HG02678 (cell line): ENCODE measurements at regions not wholly inside any gene's neighbourhood (a gene's known extent, or its start where the extent isn't known, plus 50 kb on each side); places are given as distances from the start of the nearest gene placed in this dataset.
"Not testable (repeated sequence)": the region's sequence is repeated elsewhere in the genome, so short reads cannot be mapped to it uniquely, and the experiment has no call there.

Experiments
- ATAC-seq: cut with Tn5 transposase; IDR thresholded peaks from one replicate; pipeline ENCODE4 v1.9.1; 2021; ENCODE audit warnings: mild to moderate bottlenecking, moderate library complexity; ENCODE audit not compliant: unreplicated experiment

GRCh38 chr21:10325546-10325945, 195.8 kb upstream of the TPTE start:
- peak; percentile 87 for ATAC-seq

- ATAC-seq, result not testable (repeated sequence)
These were observed 195.2 kb upstream of the TPTE start for GRCh38 chr21:10326146-10326545.

GRCh38 chr21:10328646-10329045, 192.7 kb upstream of the TPTE start:
- not testable (repeated sequence) for ATAC-seq

- ATAC-seq, result not testable (repeated sequence)
These were observed 190.7 kb upstream of the TPTE start for GRCh38 chr21:10330641-10331119.

GRCh38 chr21:10331134-10331533, 190.2 kb upstream of the TPTE start:
- ATAC-seq, result not testable (repeated sequence)

- not testable (repeated sequence) for ATAC-seq
These were observed 188.4 kb upstream of the TPTE start for GRCh38 chr21:10332935-10333334.

- not testable (repeated sequence) for ATAC-seq
These were observed 187.0 kb upstream of the TPTE start for GRCh38 chr21:10334391-10334790.

GRCh38 chr21:10342261-10342956, 179.0 kb upstream of the TPTE start:
- ATAC-seq, result peak; percentile 51

GRCh38 chr21:10343146-10343935, 178.0 kb upstream of the TPTE start:
- not testable (repeated sequence) for ATAC-seq

GRCh38 chr21:10344266-10344665, 177.1 kb upstream of the TPTE start:
- ATAC-seq, result not testable (repeated sequence)

GRCh38 chr21:10345178-10345612, 176.2 kb upstream of the TPTE start:
- ATAC-seq, result not testable (repeated sequence)

- not testable (repeated sequence) for ATAC-seq
These were observed 175.1 kb upstream of the TPTE start for GRCh38 chr21:10346249-10346648.

GRCh38 chr21:10346933-10347615, 174.3 kb upstream of the TPTE start:
- ATAC-seq, result not testable (repeated sequence)

- not testable (repeated sequence) for ATAC-seq
These were observed 173.7 kb upstream of the TPTE start for GRCh38 chr21:10347675-10348074.

GRCh38 chr21:10348150-10348549, 173.2 kb upstream of the TPTE start:
- not testable (repeated sequence) for ATAC-seq

GRCh38 chr21:10354851-10355578, 166.4 kb upstream of the TPTE start:
- not testable (repeated sequence) for ATAC-seq

GRCh38 chr21:10359120-10359519, 162.3 kb upstream of the TPTE start:
- not testable (repeated sequence) for ATAC-seq

- not testable (repeated sequence) for ATAC-seq
These were observed 161.5 kb upstream of the TPTE start for GRCh38 chr21:10359911-10360310.

GRCh38 chr21:10361214-10361736, 160.1 kb upstream of the TPTE start:
- not testable (repeated sequence) for ATAC-seq

GRCh38 chr21:10362816-10363215, 158.6 kb upstream of the TPTE start:
- not testable (repeated sequence) for ATAC-seq
